SU-DHL-6 (cell line): ENCODE measurements at regions not wholly inside any gene's neighbourhood (a gene's known extent, or its start where the extent isn't known, plus 50 kb on each side); places are given as distances from the start of the nearest gene placed in this dataset.

ENCODE experiments used
- H2AFZ ChIP-seq: fragments of 200-600 bp; sonication (generic); 2 replicates; pipeline ENCODE4 v1.6.1; 2014; ENCODE audit warnings: low read depth, mild to moderate bottlenecking, moderate library complexity, mixed read lengths, antibody characterized with exemption, low read length; ENCODE audit not compliant: severe bottlenecking
- H3F3A ChIP-seq: fragments of 200-600 bp; shearing (Covaris generic); 2 replicates; pipeline ENCODE4 v1.6.0; 2016; ENCODE audit warnings: antibody characterized with exemption, mild to moderate bottlenecking; ENCODE audit not compliant: insufficient read depth
- H3K27ac ChIP-seq: fragments of 200-600 bp; sonication (generic); 2 replicates; pipeline ENCODE4 v1.5.1; 2016; ENCODE audit warnings: low read depth, mild to moderate bottlenecking, low read length, moderate library complexity, mixed read lengths
- H3K27me3 ChIP-seq: fragments of 200-600 bp; sonication (generic), shearing (Covaris generic); 2 replicates; pipeline ENCODE4 v1.6.0; 2014; ENCODE audit warnings: mild to moderate bottlenecking, low read length
- H3K36me3 ChIP-seq: fragments of 200-600 bp; sonication (generic); 2 replicates; pipeline ENCODE4 v1.6.1; 2014; ENCODE audit warnings: mild to moderate bottlenecking, low read length, mixed read lengths
- H3K4me2 ChIP-seq: fragments of 300-600, 200-600 bp; shearing (Covaris generic), sonication (generic); 2 replicates; pipeline ENCODE4 v1.6.0; 2014; ENCODE audit warnings: low read length, low read depth, mild to moderate bottlenecking; ENCODE audit not compliant: poor library complexity, severe bottlenecking
- H3K4me3 ChIP-seq: fragments of 200-600 bp; sonication (generic); 2 replicates; pipeline ENCODE4 v1.5.1; 2014; ENCODE audit warnings: antibody characterized with exemption, low read length, mild to moderate bottlenecking, mixed read lengths; ENCODE audit not compliant: insufficient read depth, poor library complexity, severe bottlenecking
- H3K79me2 ChIP-seq: fragments of 200-600 bp; sonication (generic); 2 replicates; pipeline ENCODE4 v1.6.1; 2014; ENCODE audit warnings: mild to moderate bottlenecking, low read length, moderate library complexity; ENCODE audit not compliant: insufficient read depth
- H3K9ac ChIP-seq: fragments of 200-600 bp; sonication (generic); 2 replicates; pipeline ENCODE4 v1.7.0; 2014; ENCODE audit warnings: mild to moderate bottlenecking, low read length
- H3K9me2 ChIP-seq: fragments of 200-600 bp; sonication (generic); replicated peaks from 2 replicates; pipeline ENCODE4 v1.6.1; 2014; ENCODE audit warnings: low read length; ENCODE audit not compliant: insufficient read depth
- H3K9me3 ChIP-seq: fragments of 200-600 bp; sonication (generic); 2 replicates; pipeline ENCODE4 v1.6.1; 2014; ENCODE audit warnings: low read length, mixed read lengths; ENCODE audit not compliant: insufficient read depth
- H4K20me1 ChIP-seq: fragments of 200-600 bp; sonication (generic); 2 replicates; pipeline ENCODE4 v1.6.1; 2014; ENCODE audit warnings: low read depth, mild to moderate bottlenecking, antibody characterized with exemption, low read length, moderate library complexity, mixed read lengths
- CTCF ChIP-seq: fragments of 200-600 bp; sonication (generic); IDR thresholded peaks from one replicate; pipeline ENCODE4 v1.5.1; 2017; ENCODE audit warnings: antibody characterized with exemption, mild to moderate bottlenecking, low read length, moderate library complexity; ENCODE audit not compliant: insufficient read depth, poor library complexity, severe bottlenecking
- EZH2phosphoT487 ChIP-seq: fragments of 200-600 bp; sonication (generic), shearing (Covaris generic); conservative IDR thresholded peaks from 2 replicates; pipeline ENCODE4 v1.6.1; 2018; ENCODE audit warnings: mild to moderate bottlenecking, antibody characterized with exemption, low read length, moderate library complexity, mixed read lengths

- Histone ChIP-seq H3K27ac (no peak overlapping the region), H3K27me3 (no peaks in the 10 kb centered on the region), H3K4me2 (no peak overlapping the region)
These were observed 385.8 kb downstream of the MED13L start for GRCh38 chr12:115891556-115892164.

DNA sequence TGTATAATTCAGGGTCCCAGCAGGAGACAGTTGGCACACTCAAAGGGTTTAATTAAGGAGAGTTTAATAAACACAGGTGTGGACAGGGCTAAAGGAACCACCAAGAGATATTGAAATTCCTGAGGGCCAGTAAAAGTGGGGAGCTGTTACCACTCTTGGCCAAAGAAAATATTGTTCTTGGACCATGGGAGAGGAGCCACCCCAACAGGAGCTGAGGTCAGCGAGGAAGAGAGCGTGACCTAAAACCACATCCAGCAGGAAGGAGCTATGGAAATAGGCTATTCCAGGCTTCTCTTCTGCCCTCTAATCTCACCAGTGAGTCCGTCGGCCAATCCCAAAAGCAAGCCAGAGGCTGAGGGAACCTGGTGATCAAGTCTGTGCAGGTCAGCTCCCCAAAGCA, 390.8 kb downstream of the MED13L start:
- Histone ChIP-seq H3K4me2 (no peak overlapping the region), H3K9me3 (no peaks in the 10 kb centered on the region), H3K36me3 (no peaks in the 10 kb centered on the region), H3F3A (no peaks in the 10 kb centered on the region), H3K79me2 (no peaks in the 10 kb centered on the region), H3K27me3 (no peaks in the 10 kb centered on the region), H3K9ac (no peak overlapping the region), H2AFZ (no peak overlapping the region), H4K20me1 (no peaks in the 10 kb centered on the region), H3K9me2 (no peaks in the 10 kb centered on the region), H3K27ac (no peak overlapping the region), H3K4me3 (no peak overlapping the region)
- TF ChIP-seq EZH2phosphoT487 = no peak
- TF ChIP-seq CTCF = no peak

More at GRCh38 chr12:115891556-115892164, 385.8 kb downstream of the MED13L start:
- Histone ChIP-seq H3K9ac (no peak overlapping the region), H3K36me3 (no peaks in the 10 kb centered on the region), H4K20me1 (no peaks in the 10 kb centered on the region), H2AFZ (no peak overlapping the region), H3K9me3 (0 out of 2 replicates have a peak, but pooled peaks cover 4% of the 10 kb centered on the region), H3K79me2 (no peaks in the 10 kb centered on the region), H3K9me2 (no peaks in the 10 kb centered on the region), H3F3A (no peaks in the 10 kb centered on the region), H3K4me3 (no peak overlapping the region)
- no peak for TF ChIP-seq EZH2phosphoT487
- TF ChIP-seq CTCF = no peak

DNA sequence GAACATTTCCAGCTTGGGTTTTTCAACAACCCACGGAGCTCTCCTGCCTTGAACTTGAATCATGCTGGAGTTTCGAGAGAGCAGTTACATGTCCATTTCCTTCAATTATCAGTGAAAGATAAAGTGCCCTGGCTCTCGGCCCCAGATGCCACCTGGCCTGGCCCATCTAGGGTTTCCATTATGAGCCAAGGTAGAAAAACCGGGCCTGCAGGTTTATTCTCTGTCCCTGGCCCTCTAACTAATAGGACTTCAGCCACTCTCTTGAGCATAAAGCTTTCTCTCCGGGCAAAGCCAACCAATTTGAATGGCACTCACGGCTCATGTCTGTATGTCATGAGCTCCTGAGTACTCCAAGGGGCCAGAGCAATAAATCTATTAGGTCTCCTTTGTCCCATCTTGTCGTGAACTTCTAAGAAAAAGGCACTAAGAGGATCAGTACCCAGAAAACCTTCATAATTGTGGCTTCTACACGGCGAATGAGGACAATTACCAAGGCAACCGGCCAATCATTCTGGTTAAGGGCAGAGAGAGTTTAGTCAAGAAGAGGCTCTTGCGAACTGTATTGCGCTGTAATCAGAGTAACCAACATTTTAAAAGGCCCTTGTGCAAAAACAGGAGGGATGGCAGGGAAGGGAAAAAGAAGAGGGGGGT, 392.3 kb downstream of the MED13L start:
- Histone ChIP-seq H3K27ac (no peak overlapping the region), H3K9me3 (no peaks in the 10 kb centered on the region), H3K9ac (no peak overlapping the region), H4K20me1 (no peaks in the 10 kb centered on the region), H3K79me2 (no peaks in the 10 kb centered on the region), H3K4me3 (no peak overlapping the region), H3K27me3 (no peaks in the 10 kb centered on the region), H3F3A (no peaks in the 10 kb centered on the region), H3K9me2 (no peaks in the 10 kb centered on the region), H3K4me2 (no peak overlapping the region), H2AFZ (no peak overlapping the region), H3K36me3 (no peaks in the 10 kb centered on the region)
- no peak for TF ChIP-seq CTCF
